Ammon's horn (tissue), 1 donor: ENCODE measurements at regions not wholly inside any gene's neighbourhood (a gene's known extent, or its start where the extent isn't known, plus 50 kb on each side); places are given as distances from the start of the nearest gene placed in this dataset.
"Not testable (repeated sequence)": the region's sequence is repeated elsewhere in the genome, so short reads cannot be mapped to it uniquely, and the experiment has no call there.

Experiments
- DNase-seq: peaks from one replicate; pipeline ENCODE4 v3.0.0-alpha.2; 2016; ENCODE audit warnings: low spot score

DNA sequence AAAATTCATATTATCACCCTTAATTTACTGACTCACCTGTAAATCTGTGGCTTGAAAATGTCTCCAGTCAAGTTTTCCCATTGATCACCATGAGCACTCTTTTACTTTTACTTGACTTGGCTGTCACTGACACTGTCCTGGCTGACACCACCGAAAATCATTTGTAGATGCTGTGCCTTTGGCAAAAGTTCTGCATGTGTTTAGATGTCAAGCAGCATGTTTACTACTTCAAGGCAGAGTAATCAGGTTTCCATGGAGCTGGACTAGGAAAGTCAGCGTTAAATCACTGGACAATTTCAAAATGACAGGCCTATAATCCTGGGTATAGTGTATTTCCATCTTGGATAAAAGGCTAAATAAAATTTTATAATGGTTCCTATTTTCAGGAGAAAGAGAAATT, 1530.6 kb upstream of the CDH6 start:
- DNase-seq = no peak

DNA sequence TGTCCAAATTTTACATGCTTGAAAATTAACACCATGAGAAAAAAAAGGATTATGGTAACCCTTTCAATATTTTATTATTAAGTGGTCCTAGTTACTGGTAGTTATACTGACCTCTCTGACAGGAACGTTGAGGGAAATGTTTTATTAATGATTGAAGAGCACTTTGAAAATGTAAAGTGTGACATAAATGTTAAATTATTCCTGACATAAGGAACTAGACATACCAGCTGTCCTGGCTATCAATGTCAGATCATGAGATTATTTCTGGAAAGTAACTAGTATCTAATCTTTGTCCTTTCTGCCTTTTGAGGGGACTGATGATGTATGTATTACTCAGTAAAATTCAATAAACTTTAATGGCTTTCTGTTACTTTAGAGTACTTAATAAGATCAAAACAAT, 1538.5 kb upstream of the CDH6 start:
- no peak for DNase-seq

DNA sequence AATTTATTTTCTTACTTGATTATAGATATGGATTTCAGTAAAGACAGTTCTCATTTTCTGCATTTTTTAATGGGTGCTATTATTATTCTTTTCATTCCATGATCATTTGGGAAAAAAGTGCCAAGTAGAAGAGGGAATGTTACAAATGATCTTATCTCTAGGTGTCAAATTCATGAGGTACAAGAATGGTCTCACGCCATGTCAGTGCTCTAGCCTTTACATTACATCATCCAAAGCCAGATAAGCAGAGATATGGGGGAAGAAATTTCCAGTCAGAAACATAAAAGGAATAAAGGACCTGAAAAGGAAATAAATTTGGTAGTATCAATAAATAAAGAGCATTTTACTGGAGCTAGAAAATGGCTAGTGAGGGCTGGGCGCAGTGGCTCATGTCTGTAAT, 1544.2 kb upstream of the CDH6 start:
- DNase-seq = no peak

DNA sequence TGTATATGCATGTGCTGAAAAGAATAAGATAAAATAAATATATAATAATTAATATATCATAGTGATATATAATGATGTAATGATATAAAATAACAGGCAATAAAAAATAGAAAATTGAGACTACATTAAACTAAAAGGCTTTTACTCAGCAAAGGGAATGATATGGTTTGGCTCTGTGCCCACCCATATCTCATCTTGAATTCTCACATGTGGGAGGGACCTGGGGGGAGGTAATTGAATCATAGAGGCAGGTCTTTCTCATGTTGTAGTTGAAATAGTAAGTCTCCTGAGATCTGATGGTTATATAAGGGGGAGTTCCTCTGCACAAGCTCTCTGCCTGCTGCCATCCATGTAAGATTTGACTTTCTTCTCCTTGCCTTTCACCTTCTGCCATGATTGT, 1550.9 kb upstream of the CDH6 start:
- DNase-seq = no peak

DNA sequence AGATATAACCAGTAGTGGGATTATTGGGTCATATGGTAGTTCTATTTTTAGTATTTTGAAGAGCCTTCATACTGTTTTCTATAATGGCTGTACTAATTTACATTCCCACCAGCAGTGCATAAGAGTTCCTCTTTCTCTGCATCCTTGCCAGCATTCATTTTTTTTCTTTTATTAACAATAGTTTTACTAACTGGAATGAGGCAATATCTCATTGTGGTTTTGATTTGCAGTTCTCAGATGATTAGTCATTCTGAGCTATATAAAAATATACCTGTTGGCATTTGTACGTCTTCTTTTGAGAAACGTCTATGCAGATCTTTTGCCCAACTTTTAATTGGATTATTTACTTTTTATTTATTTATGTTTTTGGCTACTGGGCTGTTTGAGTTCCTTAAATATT, 1579.3 kb upstream of the CDH6 start:
- no peak for DNase-seq

DNA sequence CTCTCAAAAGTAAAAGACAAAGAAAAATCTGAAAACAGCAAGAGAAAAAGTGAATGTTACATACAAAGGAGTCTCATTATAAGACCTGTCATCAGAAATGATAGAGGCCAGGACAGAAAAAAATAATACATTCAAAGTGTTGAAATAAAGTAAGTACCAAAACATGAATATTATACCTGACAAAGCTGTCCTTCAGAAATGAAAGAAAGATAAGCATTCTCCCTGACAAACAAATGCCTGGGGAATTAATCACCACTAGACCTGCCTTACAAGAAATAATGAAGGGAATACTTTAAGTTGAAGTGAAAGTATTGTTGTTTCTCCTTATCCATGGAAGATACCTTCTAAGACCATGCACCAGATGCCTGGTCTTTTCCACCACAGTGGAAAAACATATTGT, 1605.2 kb upstream of the CDH6 start:
- no peak for DNase-seq

DNA sequence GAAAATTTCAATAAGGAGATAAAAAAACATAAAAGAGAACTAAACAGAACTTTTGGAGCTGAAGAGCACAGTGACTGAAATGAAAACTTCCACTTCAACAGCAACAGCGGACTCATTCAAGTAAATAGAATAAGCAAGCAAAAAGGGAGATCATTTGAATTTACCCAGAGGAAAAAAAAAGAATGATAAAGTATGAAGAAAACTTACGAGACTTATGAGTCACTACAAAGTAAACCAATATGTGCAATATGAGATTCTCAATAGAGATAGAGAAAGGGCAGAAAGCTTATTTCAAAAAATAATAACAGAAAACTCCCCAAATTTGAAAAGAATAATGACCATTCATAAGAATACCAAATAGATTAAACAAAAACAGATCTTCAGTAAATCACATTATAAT, 1605.7 kb upstream of the CDH6 start:
- no peak for DNase-seq

DNA sequence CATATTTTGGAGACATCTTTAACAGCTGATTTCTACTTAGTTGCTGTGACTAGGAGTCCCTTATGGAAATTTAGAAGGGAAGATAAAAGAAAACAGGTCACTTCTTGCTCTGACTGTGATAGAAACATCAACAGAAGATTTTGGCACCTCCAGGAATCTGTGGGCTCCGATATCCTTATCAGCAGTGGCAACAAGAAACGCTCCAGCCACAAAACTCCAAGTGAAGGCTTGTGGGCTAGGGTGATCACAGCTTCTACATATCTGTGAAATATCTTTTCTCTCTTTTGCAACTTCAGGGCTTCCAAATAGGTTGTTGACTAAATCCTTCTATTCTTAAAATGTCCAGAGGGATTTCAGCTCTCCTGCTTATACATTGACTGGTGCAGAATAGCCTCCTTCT, 1625.5 kb upstream of the CDH6 start:
- DNase-seq = no peak

DNA sequence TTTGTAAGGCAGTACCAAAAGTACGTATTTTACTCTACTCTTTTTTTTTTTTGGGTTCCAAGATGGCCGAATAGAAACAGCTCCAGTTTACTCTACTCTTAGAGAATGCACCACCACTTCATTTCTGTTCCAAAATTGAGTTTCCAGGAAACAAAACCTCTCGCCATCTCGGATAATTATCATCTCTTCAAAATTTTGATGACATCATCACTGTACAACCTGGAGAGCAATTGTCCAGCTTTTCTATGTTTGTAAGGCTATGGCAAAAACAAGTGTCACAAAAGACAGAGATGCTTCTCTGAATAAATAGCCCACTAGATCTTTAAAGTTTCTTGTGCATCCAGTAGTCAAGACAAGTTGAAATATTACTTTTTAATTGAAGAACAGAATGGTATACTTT, 1631.9 kb upstream of the CDH6 start:
- DNase-seq = no peak

DNA sequence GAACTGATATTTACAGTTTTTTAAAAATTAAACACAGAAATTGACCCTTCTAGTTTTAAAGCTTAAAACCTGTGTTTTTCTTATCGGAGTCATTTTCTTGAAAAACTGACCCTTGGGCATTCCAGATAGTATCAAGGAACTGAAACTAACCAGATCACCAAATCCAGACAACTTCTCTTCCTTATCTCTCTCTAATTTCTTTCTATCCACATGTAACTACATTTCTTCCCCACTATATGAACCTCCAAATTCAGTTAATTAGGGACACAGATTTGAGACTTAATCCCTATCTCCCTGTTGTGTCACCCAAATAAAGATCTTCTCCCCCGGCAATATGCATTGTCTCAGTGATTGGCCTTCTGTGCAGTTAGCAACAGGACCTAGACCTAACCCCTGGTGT, 1643.0 kb upstream of the CDH6 start:
- no peak for DNase-seq

DNA sequence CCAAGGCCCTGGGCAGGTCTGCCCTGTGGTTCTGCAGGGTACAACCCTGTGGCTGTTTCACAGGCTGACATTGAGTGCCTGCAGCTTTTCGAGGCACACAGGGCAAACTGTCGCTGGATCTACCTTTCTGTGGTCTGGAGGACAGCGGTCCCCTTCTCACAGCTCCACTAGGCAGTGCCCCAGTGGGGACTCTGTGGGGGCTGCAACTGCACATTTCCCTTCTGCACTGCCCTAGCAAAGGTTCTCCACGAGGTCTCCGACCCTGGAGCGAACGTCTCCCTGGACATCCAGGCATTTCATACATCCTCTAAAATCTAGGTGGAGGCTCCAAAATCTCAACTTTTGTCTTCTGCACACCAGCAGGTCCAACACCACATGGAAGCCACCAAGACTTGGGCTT, 1645.2 kb upstream of the CDH6 start:
- DNase-seq = no peak

DNA sequence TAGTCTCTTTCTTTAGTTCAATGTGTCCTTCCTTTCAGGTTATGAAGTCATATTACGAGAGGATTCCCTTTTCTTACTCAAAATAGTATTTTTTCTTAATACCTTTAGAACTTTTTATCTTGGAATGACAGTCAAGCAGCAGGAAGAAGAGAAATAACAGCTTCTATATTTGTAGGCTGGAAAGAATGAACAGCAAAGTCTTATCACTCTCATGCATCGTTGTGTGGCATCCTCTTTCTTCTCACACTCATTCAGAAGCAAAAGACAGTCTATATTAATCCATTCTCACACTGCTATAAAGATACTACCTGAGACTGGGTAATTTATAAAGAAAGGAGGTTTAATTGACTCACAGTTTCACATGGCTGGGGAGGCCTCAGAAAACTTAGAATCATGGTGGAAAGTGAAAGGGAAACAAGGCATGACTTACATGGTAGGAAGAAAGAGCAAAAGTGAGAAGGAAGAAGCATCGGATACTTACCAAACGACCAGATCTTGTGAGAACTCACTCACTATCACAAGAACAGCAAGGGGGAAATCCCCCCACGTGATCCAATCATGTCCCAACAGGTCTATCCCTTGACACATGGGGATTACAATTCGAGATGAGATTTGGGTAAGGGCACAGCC, 1646.1 kb upstream of the CDH6 start:
- no peak for DNase-seq

DNA sequence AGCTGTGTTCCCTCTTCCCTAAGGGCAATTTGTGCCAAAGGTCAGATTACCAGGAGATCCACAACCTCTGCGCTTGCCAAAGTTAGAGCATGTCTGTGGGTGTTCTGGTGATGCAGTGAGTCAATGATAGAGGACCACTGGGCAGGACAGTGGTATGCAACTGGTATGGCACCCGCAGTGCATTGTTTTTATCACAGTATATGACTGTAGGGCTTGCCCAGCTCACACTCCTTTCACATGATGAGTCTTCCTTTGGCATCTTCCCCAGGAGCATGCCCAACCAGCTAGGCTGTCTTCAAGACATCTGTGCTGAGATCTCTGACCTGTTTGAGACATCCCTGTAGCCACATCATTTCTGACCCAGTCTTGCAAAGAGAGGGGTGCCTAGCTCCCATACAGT, 1650.0 kb upstream of the CDH6 start:
- DNase-seq = no peak

DNA sequence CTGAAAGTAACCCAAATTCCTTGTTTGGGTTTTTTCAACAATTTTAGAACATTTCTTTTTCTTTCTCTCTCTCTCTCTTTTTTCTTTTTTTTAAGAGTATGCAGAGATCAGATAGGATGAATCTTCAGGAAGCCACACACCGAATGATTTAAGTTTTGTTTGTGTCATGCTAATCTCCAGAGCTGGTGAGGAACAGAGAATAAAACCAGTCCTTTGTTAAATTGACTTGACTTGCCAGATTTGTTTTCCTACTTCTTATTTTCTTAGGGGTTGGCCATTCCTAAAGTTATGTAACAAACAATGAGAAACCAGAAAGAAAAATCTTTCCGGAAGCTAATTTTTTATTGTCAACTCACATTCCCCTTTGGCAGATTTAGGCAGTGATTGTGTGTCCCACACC, 1669.3 kb upstream of the CDH6 start:
- no peak for DNase-seq

DNA sequence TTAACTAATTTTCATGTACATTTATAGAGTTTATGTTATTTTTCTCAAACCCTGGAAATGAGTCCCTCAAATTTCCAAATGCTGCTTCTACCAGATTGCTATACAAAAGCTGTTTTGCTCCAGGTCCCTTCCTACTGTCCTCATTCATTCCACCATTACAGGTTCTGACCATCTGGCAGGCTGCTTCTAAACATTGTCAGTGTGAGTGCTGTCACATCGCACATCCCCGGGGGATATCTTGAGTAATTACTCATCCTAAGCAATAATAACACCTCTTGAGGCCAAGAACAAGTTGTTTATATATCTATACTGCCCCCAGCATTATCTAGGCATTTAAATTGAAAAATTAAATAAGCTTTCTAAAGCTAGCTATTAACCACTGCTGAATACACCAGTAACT, 1675.3 kb upstream of the CDH6 start:
- DNase-seq = no peak

DNA sequence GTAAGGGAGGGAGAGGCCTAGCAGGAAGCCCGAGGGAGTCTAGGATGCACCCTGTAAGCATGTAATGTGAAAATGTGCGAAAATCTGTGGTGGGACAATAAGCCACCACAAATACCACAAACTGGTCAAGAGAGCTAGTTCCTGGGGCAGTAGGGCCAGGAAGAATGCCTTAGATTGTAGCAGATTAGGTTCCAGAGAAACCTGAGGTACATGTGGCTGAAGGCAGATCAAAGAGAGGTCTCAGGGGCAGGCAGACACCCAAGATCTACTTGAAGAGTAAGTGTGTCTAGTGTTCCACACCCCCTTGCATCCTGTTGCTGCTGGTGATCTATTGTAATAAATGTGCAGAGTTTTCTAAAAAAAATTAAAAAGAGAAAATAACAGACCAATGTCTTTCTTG, 1677.3 kb upstream of the CDH6 start:
- DNase-seq = no peak

DNA sequence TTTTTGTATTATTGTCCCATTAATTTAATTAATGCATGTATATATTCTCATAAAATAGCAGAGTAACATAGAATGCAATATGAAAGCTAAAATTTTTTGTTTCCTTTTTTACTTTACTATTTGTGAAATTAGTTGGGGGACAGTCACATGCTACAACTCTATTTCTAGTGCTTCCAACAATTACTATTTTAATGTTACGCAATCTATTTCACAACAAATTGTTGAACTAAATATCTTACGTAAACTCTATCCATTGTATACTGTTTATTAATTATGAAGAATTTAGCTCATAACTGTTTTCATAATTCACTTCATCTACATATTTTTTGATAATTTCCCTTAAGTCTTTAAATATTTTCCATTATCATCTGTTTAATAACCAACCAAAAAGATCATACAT, 1685.4 kb upstream of the CDH6 start:
- DNase-seq = no peak

DNA sequence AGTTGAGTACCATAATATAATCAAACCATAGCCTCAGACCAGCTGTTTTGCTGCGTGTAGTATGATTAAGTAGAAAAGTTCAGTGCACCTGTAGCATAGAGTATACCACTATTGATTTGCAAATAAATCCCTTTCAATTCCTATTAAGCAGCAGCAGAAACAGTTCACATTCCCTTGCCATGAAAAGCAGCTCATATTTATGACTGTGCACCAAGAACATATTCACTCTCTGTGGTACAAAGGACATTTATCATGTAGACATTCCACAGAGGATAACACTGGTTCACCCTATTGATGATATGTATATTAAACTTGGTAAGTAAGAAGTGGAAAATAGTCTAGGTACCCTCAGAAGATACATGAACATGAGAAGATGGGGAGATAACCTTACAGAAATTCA, 1689.1 kb upstream of the CDH6 start:
- no peak for DNase-seq

DNA sequence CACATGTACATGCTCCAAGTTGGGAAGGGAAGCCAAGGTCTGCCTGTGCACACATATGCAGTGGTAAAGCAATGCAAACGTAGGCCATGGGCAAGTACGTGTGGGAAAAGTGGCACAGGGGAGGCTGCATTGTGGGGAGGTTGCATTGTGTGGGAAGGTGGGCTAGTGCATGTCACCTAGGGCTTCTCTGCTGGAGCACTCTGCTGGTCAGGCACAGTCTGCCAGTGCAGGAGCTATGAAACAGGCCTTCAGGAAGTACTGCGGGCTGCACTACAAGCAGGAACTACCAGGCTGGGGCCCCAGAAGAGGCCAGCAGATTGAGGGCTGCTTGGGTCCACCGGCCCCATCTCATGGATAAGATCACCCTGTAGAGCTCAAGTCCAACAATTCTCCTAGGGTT, 1694.6 kb upstream of the CDH6 start:
- no peak for DNase-seq

DNA sequence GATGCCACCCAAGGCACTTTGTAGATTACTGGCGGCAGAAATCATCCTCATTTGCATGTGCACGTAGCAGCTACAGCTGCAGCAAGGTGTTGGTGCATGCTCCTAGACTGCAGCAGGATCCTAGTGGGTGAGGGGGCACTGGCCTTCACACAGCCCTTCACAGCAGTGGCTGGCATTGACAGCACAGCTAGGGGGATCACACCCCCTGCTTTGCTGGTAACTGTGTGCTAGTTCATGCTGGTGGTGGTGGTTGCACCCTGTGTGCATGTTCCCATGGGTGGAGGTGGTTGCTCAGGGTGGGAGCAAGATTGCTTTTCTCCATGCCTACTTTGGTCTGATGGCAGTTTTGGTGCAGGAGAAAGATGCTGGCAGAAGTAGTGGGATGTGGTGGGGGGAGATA, 1695.1 kb upstream of the CDH6 start:
- no peak for DNase-seq

DNA sequence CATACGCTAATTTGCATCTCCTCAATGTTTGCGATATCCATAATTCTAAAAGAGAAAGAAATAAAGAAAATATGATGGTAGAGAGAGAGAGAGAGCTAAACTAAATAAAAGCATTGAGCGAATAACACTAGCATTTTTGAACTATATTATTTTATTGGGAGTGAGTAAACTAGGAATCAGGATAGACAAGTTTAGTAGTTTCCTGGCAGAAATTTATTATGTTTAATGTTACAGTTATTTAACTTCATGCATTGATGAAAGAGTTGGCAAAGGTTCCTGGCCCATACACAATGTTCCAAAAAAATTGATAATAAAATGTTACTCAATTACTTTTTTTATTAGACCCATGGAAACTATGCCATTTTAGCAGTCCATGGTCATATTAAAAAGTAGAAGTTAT, 1708.2 kb upstream of the CDH6 start:
- DNase-seq = no peak

DNA sequence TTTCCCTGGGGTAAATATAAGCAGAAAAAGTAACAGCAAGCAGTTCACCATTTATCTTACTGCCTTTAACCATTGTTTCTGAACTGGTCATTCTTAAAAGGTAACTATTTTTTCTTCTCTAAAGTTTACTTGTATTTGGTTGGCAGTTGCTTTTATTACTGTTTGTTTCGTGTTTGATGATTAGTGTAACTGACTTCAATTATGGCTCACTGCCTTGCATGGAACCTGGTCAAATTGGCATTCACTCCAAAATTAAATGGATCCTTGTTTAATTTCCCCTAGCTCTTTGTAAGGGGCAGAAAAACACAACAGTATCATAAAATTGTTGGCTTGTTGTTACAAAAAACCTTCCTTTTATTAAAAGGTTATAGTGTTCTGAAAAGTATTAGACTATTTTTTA, 1723.9 kb upstream of the CDH6 start:
- no peak for DNase-seq

DNA sequence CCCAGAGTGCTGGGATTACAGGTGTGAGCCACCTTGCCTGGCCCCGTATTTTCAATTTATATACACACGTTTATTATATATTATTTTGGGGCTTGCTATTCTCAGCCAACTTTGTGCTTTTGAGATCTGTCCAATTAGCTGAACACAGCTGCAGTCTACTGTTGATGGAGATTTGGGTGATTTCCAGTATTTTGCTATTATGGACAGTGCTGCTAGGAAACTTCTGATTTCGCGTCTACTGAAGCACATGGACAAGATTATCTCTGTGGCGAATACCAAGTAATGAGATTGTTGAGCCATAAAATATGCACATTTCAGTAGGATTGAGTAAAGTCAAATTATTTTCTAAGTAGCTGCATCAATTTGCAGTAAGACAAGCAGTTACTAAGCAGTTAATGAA, 1731.2 kb upstream of the CDH6 start:
- DNase-seq = no peak

DNA sequence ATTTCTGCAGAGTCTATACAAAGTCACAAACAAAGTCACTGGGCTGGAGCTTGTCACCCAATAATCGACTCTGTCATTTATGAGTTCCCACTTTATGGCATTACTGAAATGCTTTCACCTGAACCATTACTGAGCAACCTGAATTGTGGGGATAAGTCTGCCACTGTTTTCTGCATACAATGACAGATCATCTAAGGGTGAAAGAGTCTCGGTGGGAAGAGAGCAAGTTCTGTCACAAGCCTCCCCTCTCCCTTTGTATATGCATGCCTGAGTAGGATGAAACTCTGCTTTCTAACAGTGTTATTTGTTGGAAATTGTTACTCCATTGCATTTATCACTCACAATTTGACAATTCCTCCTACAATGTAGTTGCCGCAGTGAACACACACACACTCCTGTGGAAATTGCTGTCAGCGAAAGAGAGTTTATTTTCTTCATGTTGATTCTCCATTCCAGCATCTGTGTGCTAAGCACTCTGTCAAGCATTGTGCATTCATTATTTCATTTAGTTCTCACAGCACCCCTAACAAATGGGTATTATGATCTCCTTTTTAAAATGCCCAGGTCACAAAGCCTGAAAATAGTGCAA, 1732.4 kb upstream of the CDH6 start:
- DNase-seq = no peak

DNA sequence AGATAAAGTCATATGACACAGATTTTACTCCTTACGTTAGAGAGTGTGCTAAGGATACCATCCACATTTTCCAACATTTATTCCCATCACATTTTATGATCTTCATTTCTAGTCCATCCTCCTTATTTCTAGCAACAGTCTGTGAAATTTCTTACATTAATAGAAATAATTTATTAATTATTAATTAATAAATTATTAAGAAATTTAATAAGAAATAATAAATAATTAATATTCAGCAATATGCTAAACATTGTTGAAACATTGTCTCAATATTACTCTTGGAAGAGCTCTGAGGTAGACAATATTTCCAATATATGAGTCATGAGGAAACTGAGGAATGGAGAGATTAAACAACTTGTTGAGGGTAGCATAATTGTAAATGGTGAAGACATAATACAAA, 1742.5 kb upstream of the CDH6 start:
- not testable (repeated sequence) for DNase-seq
